ENCODE measurements at regions not wholly inside any gene's neighbourhood (a gene's known extent, or its start where the extent isn't known, plus 50 kb on each side); places are given as distances from the start of the nearest gene placed in this dataset.
"Not testable (repeated sequence)": the region's sequence is repeated elsewhere in the genome, so short reads cannot be mapped to it uniquely, and the experiment has no call there.

DNA sequence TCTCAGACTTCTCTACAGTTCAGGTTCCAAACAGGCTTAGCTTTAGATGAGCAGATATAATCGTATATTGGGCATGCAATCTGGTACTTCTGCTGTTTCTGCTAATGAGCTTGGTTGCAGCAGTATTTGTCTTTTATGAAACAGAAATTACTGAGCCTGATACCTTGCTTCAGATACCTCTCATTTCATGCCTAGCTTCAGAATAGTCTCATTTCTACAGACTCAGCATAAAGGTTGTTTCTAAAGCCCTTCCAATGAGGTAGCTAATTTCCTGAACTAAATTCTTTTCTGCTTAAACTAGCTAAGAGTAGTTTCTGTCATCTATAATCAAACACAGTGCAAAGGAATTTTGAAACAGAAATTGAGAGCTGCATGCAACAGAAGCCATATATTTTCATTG lies 275.0 kb upstream of the KITLG start:
- H3K36me3 ChIP-seq (ENCODE audit: low read depth, missing control alignments), result no peaks in the 10 kb centered on the region
- intact Hi-C loops (cut with DNase I; ENCODE audit: low total_unique reads), result no loop called here
- H3K4me3 ChIP-seq, result no peak overlapping the region
- no peaks in the 10 kb centered on the region for H3K9me3 ChIP-seq
- no peaks in the 10 kb centered on the region for H3K27me3 ChIP-seq
- H3K27ac ChIP-seq, result no peak overlapping the region
- TF ChIP-seq, protein P1, sequence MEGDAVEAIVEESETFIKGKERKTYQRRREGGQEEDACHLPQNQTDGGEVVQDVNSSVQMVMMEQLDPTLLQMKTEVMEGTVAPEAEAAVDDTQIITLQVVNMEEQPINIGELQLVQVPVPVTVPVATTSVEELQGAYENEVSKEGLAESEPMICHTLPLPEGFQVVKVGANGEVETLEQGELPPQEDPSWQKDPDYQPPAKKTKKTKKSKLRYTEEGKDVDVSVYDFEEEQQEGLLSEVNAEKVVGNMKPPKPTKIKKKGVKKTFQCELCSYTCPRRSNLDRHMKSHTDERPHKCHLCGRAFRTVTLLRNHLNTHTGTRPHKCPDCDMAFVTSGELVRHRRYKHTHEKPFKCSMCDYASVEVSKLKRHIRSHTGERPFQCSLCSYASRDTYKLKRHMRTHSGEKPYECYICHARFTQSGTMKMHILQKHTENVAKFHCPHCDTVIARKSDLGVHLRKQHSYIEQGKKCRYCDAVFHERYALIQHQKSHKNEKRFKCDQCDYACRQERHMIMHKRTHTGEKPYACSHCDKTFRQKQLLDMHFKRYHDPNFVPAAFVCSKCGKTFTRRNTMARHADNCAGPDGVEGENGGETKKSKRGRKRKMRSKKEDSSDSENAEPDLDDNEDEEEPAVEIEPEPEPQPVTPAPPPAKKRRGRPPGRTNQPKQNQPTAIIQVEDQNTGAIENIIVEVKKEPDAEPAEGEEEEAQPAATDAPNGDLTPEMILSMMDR (IDR thresholded peaks at IDR 0.05), result no peak
- TF ChIP-seq POLR2A (IDR thresholded peaks at IDR 0.05), result no peak
- no peaks in the 10 kb centered on the region for H3K4me1 ChIP-seq
- DNase-seq, result no peak
- WGBS, 2 donors, result 57 to 77% methylated on average over 1 of the region's 1 CpG

DNA sequence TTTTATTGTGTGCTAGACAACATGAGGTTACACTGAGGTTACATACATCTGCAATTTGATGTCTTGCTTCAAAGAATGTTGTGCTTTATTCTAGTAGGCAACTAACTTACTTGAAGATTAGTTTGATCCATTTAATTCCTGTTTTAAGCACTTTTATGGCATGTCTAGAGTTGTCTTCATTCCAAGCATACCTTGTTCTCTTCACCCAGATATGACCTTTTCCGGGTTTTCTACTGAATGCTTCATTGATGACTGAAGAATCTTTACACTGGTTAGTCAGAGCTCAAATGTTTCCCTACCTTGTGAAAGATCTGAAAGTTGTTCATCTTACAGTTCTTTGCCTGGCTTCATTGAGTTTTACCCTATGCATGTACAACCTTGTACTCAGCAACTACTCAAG lies 274.0 kb upstream of the KITLG start:
- no peaks in the 10 kb centered on the region for H3K4me1 ChIP-seq
- no peaks in the 10 kb centered on the region for H3K27me3 ChIP-seq
- no peak for DNase-seq
- no peak overlapping the region for H3K4me3 ChIP-seq
- no peaks in the 10 kb centered on the region for H3K36me3 ChIP-seq (ENCODE audit: low read depth, missing control alignments)
- WGBS, 2 donors, result 40 to 50% methylated on average over 1 of the region's 1 CpG
- TF ChIP-seq POLR2A (IDR thresholded peaks at IDR 0.05), result no peak
- TF ChIP-seq, protein P1 (IDR thresholded peaks at IDR 0.05), result no peak
- H3K9me3 ChIP-seq, result no peaks in the 10 kb centered on the region
- intact Hi-C loops (cut with DNase I; ENCODE audit: low total_unique reads), result no loop called here
- no peak overlapping the region for H3K27ac ChIP-seq

DNA sequence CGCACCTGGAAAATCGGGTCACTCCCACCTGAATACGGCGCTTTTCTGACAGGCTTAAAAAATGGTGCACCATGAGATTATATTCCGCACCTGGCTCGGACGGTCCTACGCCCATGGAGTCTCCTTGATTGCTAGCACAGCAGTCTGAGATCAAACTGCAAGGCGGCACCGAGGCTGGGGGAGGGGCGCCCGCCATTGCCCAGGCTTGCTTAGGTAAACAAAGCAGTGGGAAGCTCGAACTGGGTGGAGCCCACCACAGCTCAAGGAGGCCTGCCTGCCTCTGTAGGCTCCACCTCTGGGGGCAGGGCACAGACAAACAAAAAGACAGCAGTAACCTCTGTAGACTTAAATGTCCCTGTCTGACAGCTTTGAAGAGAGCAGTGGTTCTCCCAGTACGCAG lies 267.0 kb upstream of the KITLG start:
- H3K9me3 ChIP-seq; H3K4me3 ChIP-seq; H3K36me3 ChIP-seq (ENCODE audit: low read depth, missing control alignments); intact Hi-C loops (cut with DNase I; ENCODE audit: low total_unique reads); H3K4me1 ChIP-seq; DNase-seq; H3K27me3 ChIP-seq; H3K27ac ChIP-seq: not testable (repeated sequence)
- 89 to 91% methylated on average over 9 to 13 of the region's 14 CpGs for WGBS, 2 donors

DNA sequence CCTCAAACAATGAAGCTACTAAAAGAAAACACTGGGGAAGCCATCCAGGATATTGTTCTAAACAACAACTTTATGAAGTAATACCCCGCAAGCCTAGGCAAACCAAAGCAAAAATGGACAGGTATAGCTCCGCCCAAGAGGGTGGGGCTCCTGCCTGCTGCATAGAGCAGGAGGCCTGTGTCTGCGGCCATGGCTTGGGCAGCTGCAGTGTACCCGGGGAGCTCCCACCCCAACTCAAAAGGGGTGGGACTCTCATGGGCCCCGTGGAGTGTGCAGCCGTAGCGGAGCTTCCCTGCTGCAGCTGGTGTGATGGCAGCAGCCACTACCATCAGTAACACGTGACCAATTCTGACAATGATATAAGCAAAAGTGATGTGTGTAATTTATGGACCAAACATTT lies 264.2 kb upstream of the KITLG start:
- DNase-seq, result no peak
- 64 to 69% methylated on average over 8 of the region's 8 CpGs for WGBS, 2 donors
- intact Hi-C loops (cut with DNase I; ENCODE audit: low total_unique reads), result no loop called here
- TF ChIP-seq, protein P1 (IDR thresholded peaks at IDR 0.05), result no peak
- TF ChIP-seq POLR2A (IDR thresholded peaks at IDR 0.05), result no peak
- Histone ChIP-seq H3K36me3 (ENCODE audit: low read depth, missing control alignments) (no peaks in the 10 kb centered on the region), H3K4me3 (no peak overlapping the region), H3K27me3 (no peaks in the 10 kb centered on the region), H3K4me1 (no peaks in the 10 kb centered on the region), H3K27ac (no peak overlapping the region), H3K9me3 (no peaks in the 10 kb centered on the region)

DNA sequence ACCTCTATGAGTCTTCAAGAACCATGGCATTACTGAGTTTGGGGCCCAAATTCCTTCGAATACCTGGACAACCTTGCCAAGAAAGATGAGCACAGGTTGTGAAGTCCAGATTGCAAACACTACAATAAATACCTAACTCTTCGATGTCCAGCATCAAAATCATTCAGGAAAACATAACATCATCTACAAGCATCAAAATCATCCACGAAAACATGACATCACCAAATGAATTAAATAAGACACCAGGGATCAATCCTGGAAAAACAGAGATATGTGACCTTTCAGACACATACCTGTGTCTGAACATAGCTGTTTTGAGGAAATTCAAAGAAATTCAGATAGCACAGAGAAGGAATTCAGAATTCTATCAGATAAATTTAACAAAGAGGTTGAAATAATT lies 262.0 kb upstream of the KITLG start:
- H3K4me3 ChIP-seq, result no peak overlapping the region
- 92 to 96% methylated on average over 3 of the region's 3 CpGs for WGBS, 2 donors
- TF ChIP-seq, protein P1 (IDR thresholded peaks at IDR 0.05), result no peak
- no peak for TF ChIP-seq POLR2A (IDR thresholded peaks at IDR 0.05)
- H3K27me3 ChIP-seq, result no peaks in the 10 kb centered on the region
- no peaks in the 10 kb centered on the region for H3K36me3 ChIP-seq (ENCODE audit: low read depth, missing control alignments)
- no peaks in the 10 kb centered on the region for H3K9me3 ChIP-seq
- no peak overlapping the region for H3K27ac ChIP-seq
- no peak for DNase-seq
- no peaks in the 10 kb centered on the region for H3K4me1 ChIP-seq
- intact Hi-C loops (cut with DNase I; ENCODE audit: low total_unique reads), result no loop called here
